Keratinocyte (primary cell): ENCODE measurements at regions not wholly inside any gene's neighbourhood (a gene's known extent, or its start where the extent isn't known, plus 50 kb on each side); places are given as distances from the start of the nearest gene placed in this dataset.

Experiments used
- DNase-seq: peaks from one replicate; pipeline ENCODE4 v3.0.0-alpha.2; 2011; ENCODE audit warnings: low read depth, missing footprints, low spot score
- FAIRE-seq: peaks from 2 replicates; lab custom pipeline; 2011; peaks lifted over from hg19 to GRCh38; lab: Jason Lieb, UNC
- H2AFZ ChIP-seq: 2 replicates; pipeline ENCODE4 v1.6.0; 2012; ENCODE audit warnings: low read length, control low read depth, inconsistent platforms; ENCODE audit not compliant: control insufficient read depth
- H3K27ac ChIP-seq: 2 replicates; pipeline ENCODE4 v1.5.1; 2011; ENCODE audit warnings: low read length; ENCODE audit not compliant: control insufficient read depth, insufficient read depth
- H3K27me3 ChIP-seq: 3 replicates; pipeline ENCODE4 v1.6.0; 2011; ENCODE audit warnings: low read length; ENCODE audit not compliant: control insufficient read depth, insufficient read depth; ENCODE audit errors: extremely low read depth
- H3K36me3 ChIP-seq, 2 experiments: 2 replicates in 1 of 2; 3 replicates in 1 of 2; pipeline ENCODE4 v1.5.1; 2011; ENCODE audit warnings: low read length in 2 of 2, mild to moderate bottlenecking in 1 of 2; ENCODE audit not compliant: control insufficient read depth in 2 of 2, insufficient read depth in 2 of 2; ENCODE audit errors: extremely low read depth in 1 of 2
- H3K4me1 ChIP-seq: 3 replicates; pipeline ENCODE4 v1.5.1; 2011; ENCODE audit warnings: low read length; ENCODE audit not compliant: control insufficient read depth, insufficient read depth; ENCODE audit errors: extremely low read depth
- H3K4me2 ChIP-seq: 3 replicates; pipeline ENCODE4 v1.6.0; 2011; ENCODE audit warnings: low read depth, low read length; ENCODE audit not compliant: control insufficient read depth, insufficient read depth; ENCODE audit errors: extremely low read depth
- H3K4me3 ChIP-seq, 3 experiments: fragments of 200-600 bp in 1 of 3; sonication (generic) in 1 of 3; 2 replicates in 2 of 3; 3 replicates in 1 of 3; pipeline ENCODE4 v1.5.1; 2011 to 2016; ENCODE audit warnings: low read length in 3 of 3, mild to moderate bottlenecking in 3 of 3, control low read depth in 2 of 3, inconsistent platforms in 1 of 3, low read depth in 1 of 3, mixed read lengths in 1 of 3, mixed run types in 1 of 3, moderate library complexity in 1 of 3; ENCODE audit not compliant: control insufficient read depth in 2 of 3, insufficient read depth in 2 of 3; ENCODE audit errors: extremely low read depth in 1 of 3
- H3K79me2 ChIP-seq: 2 replicates; pipeline ENCODE4 v1.6.0; 2012; ENCODE audit warnings: low read length; ENCODE audit not compliant: control insufficient read depth, insufficient read depth
- H3K9ac ChIP-seq: 3 replicates; pipeline ENCODE4 v1.6.0; 2011; ENCODE audit warnings: low read length; ENCODE audit not compliant: control insufficient read depth, insufficient read depth; ENCODE audit errors: extremely low read depth
- H3K9me1 ChIP-seq: 3 replicates; pipeline ENCODE4 v1.6.0; 2011; ENCODE audit warnings: low read length; ENCODE audit not compliant: control insufficient read depth, insufficient read depth; ENCODE audit errors: extremely low read depth
- H3K9me3 ChIP-seq: 2 replicates; pipeline ENCODE4 v1.5.1; 2012; ENCODE audit warnings: low read depth, low read length; ENCODE audit not compliant: control insufficient read depth
- H4K20me1 ChIP-seq: 3 replicates; pipeline ENCODE4 v1.6.0; 2011; ENCODE audit warnings: low read length; ENCODE audit not compliant: control insufficient read depth, insufficient read depth; ENCODE audit errors: extremely low read depth
- CTCF ChIP-seq, 3 experiments: IDR thresholded peaks in 1 of 3; conservative IDR thresholded peaks in 1 of 3; optimal IDR thresholded peaks in 1 of 3; 2 replicates in 2 of 3; 3 replicates in 1 of 3; pipeline versions ENCODE3 to v1.5.1; 2011; ENCODE audit warnings: low read length in 3 of 3, mild to moderate bottlenecking in 3 of 3, moderate library complexity in 2 of 3, control low read depth in 1 of 3, inconsistent platforms in 1 of 3; ENCODE audit not compliant: insufficient read depth in 2 of 3; ENCODE audit errors: extremely low read depth in 1 of 3
- EZH2 ChIP-seq: IDR thresholded peaks from one replicate; pipeline ENCODE4 v1.6.1; 2012; ENCODE audit warnings: inconsistent platforms, mild to moderate bottlenecking, low read length, moderate library complexity
- dilution Hi-C: fragments of 300-500 bp; cut with MboI; formaldehyde crosslinking; loops from one replicate; pipeline ENCODE4 v1.7.0; 2020; ENCODE audit warnings: low sequenced_read_pairs; ENCODE audit not compliant: extremely low pct_ligation_motif_present

GRCh38 chr3:180295811-180296210, 259.1 kb upstream of the PEX5L start:
- DNase-seq, result no peak

GRCh38 chr3:180296971-180297370, 260.2 kb upstream of the PEX5L start:
- no peaks in the 10 kb centered on the region for H3K4me1 ChIP-seq
- no peak for DNase-seq
- no peaks in the 10 kb centered on the region for H3K36me3 ChIP-seq
- no peak overlapping the region for H3K27ac ChIP-seq
- TF ChIP-seq CTCF (optimal IDR thresholded peaks at IDR 0.05 in 1 of 3, IDR thresholded peaks at IDR 0.05 in 1 of 3, conservative IDR thresholded peaks at IDR 0.05 in 1 of 3; ENCODE audit: extremely low read depth in 1 of 3, insufficient read depth in 2 of 3, low read length in 3 of 3), result no peak
- no peak for TF ChIP-seq EZH2
- no peak overlapping the region for H3K9ac ChIP-seq
- FAIRE-seq, result no peak
- H3K4me2 ChIP-seq, result no peak overlapping the region
- H3K9me3 ChIP-seq, result no peaks in the 10 kb centered on the region
- H3K4me3 ChIP-seq, result no peak overlapping the region
- no peak overlapping the region for H2AFZ ChIP-seq
- H4K20me1 ChIP-seq, result no peaks in the 10 kb centered on the region
- no peaks in the 10 kb centered on the region for H3K9me1 ChIP-seq
- dilution Hi-C loops, result no loop called here
- H3K27me3 ChIP-seq, result no peaks in the 10 kb centered on the region
- no peaks in the 10 kb centered on the region for H3K79me2 ChIP-seq

More at GRCh38 chr3:180295811-180296210, 259.1 kb upstream of the PEX5L start:
- Histone ChIP-seq H3K4me2 (no peak overlapping the region), H3K9me1 (no peaks in the 10 kb centered on the region), H3K27ac (no peak overlapping the region), H3K9me3 (no peaks in the 10 kb centered on the region), H3K9ac (no peak overlapping the region), H4K20me1 (no peaks in the 10 kb centered on the region), H3K4me3 (no peak overlapping the region), H3K79me2 (no peaks in the 10 kb centered on the region), H3K27me3 (no peaks in the 10 kb centered on the region), H3K4me1 (no peaks in the 10 kb centered on the region), H3K36me3 (no peaks in the 10 kb centered on the region), H2AFZ (no peak overlapping the region)
- peak; percentile 56 for FAIRE-seq
- dilution Hi-C loops, result no loop called here
- TF ChIP-seq CTCF (optimal IDR thresholded peaks at IDR 0.05 in 1 of 3, IDR thresholded peaks at IDR 0.05 in 1 of 3, conservative IDR thresholded peaks at IDR 0.05 in 1 of 3; ENCODE audit: extremely low read depth in 1 of 3, insufficient read depth in 2 of 3, low read length in 3 of 3), result no peak
- TF ChIP-seq EZH2, result no peak
